Naive thymus-derived CD4-positive, alpha-beta T cell (primary cell): ENCODE measurements at regions not wholly inside any gene's neighbourhood (a gene's known extent, or its start where the extent isn't known, plus 50 kb on each side); places are given as distances from the start of the nearest gene placed in this dataset.

Source experiments
- ATAC-seq: fragments of 150-1000 bp; cut with Tn5 transposase; 2 replicates; pipeline ENCODE4 v1.10.0; 2021; ENCODE audit warnings: mild to moderate bottlenecking, moderate library complexity
- CTCF ChIA-PET: fragments of 350-600 bp; sonication (Branson Sonifier 250); formaldehyde crosslinking; loops from one replicate; lab custom pipeline; 2021; ENCODE audit warnings: antibody characterized with exemption; lab: Charles Lee
- POLR2A ChIA-PET: fragments of 350-600 bp; sonication (Branson Sonifier 250); formaldehyde crosslinking; loops from one replicate; lab custom pipeline; 2021; ENCODE audit warnings: antibody characterized with exemption, inconsistent platforms; lab: Charles Lee
- DNase-seq, 9 donors: peaks; one replicate each; pipeline versions ENCODE4 v3.0.0 to v3.0.0-alpha.2; 2020 to 2022; ENCODE audit warnings: mixed read lengths in 1 of 9
- H3K27ac ChIP-seq: one replicate; pipeline ENCODE4 v1.7.0; 2013; ENCODE audit warnings: mild to moderate bottlenecking, low read depth, low read length, moderate library complexity
- H3K27me3 ChIP-seq, 2 donors: one replicate each; pipeline ENCODE4 v1.7.0; 2013; ENCODE audit warnings: low read length in 2 of 2, mild to moderate bottlenecking in 2 of 2, moderate library complexity in 2 of 2; ENCODE audit not compliant: control insufficient read depth in 2 of 2, insufficient read depth in 2 of 2
- H3K36me3 ChIP-seq, 3 experiments: 1 replicate in 2 of 3; 2 replicates in 1 of 3; pipeline ENCODE4 v1.7.0; 2013; ENCODE audit warnings: low read length in 3 of 3, mild to moderate bottlenecking in 3 of 3, moderate library complexity in 1 of 3; ENCODE audit not compliant: insufficient read depth in 3 of 3, control insufficient read depth in 2 of 3
- H3K4me1 ChIP-seq, 2 donors: one replicate each; pipeline ENCODE4 v1.7.0; 2013; ENCODE audit warnings: low read length in 2 of 2, mild to moderate bottlenecking in 2 of 2, moderate library complexity in 1 of 2; ENCODE audit not compliant: control insufficient read depth in 2 of 2, insufficient read depth in 2 of 2
- H3K4me3 ChIP-seq: 2 replicates; pipeline ENCODE4 v1.7.0; 2013; ENCODE audit warnings: mild to moderate bottlenecking, low read length
- H3K9me3 ChIP-seq, 3 experiments: 1 replicate in 2 of 3; 2 replicates in 1 of 3; pipeline ENCODE4 v1.7.0; 2013; ENCODE audit warnings: low read length in 3 of 3; ENCODE audit not compliant: control insufficient read depth in 2 of 3
- H3K27ac Mint-ChIP-seq, 9 donors: one replicate each; pipeline ENCODE4 v1.8.0; 2020 to 2022; ENCODE audit warnings: mixed read lengths in 9 of 9, mild to moderate bottlenecking in 8 of 9, moderate library complexity in 5 of 9, inconsistent platforms in 2 of 9
- H3K27me3 Mint-ChIP-seq, 5 donors: one replicate each; pipeline ENCODE4 v1.8.0; 2021 to 2022; ENCODE audit warnings: mixed read lengths in 5 of 5, mild to moderate bottlenecking in 1 of 5
- H3K36me3 Mint-ChIP-seq, 5 donors: one replicate each; pipeline ENCODE4 v1.8.0; 2020 to 2022; ENCODE audit warnings: mixed read lengths in 5 of 5, mild to moderate bottlenecking in 3 of 5, inconsistent platforms in 1 of 5
- H3K4me1 Mint-ChIP-seq, 7 donors: one replicate each; pipeline ENCODE4 v1.8.0; 2020 to 2022; ENCODE audit warnings: mixed read lengths in 7 of 7, mild to moderate bottlenecking in 3 of 7, inconsistent platforms in 1 of 7
- H3K4me3 Mint-ChIP-seq, 10 donors: one replicate each; pipeline ENCODE4 v1.8.0; 2020 to 2022; ENCODE audit warnings: mild to moderate bottlenecking in 10 of 10, mixed read lengths in 10 of 10, moderate library complexity in 6 of 10, inconsistent platforms in 2 of 10
- H3K9me3 Mint-ChIP-seq, 11 donors: one replicate each; pipeline ENCODE4 v1.8.0; 2020 to 2022; ENCODE audit warnings: mixed read lengths in 11 of 11, mild to moderate bottlenecking in 4 of 11, inconsistent platforms in 1 of 11, moderate library complexity in 1 of 11
- intact Hi-C, 2 donors: fragments of 100-400 bp; cut with micrococcal nuclease; formaldehyde crosslinking; loops; one replicate each; pipeline ENCODE4 v1.15.1; 2023

DNA sequence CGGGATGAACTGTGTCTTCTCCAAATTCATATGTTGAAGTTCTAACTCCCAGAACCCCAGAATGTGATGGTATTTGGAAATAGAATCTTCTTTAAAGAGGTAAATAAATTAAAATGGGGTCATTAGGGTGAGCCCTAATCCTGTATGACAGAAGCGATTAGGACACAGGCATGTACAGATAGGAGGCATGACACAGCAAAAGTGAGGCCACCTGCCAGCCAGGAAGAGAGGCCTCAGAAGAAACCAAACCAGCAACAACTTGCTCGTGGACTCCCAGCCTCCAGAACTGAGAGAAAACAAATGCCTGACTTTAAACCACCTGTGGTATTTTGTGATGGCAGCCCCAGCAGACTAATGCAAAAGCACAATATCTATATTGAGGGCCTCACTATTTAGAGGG lies 214.3 kb downstream of the NEBL start:
- Mint-ChIP-seq H3K4me3 (no peak overlapping the region), H3K27me3 (no peaks in the 10 kb centered on the region), H3K27ac (no peak overlapping the region), H3K4me1 (no peaks in the 10 kb centered on the region), H3K36me3 (peaks cover 0 to 5% (median 0%) of the 10 kb centered on the region in 5 donors), H3K9me3 (peaks cover 0 to 16% (median 4%) of the 10 kb centered on the region in 11 donors)
- ATAC-seq (peak; percentile 44), DNase-seq (no peak)
- no peaks in the 10 kb centered on the region for H3K9me3 ChIP-seq
- ChIA-PET CTCF (no interaction called here), POLR2A (no interaction called here)
- no peak overlapping the region for H3K27ac ChIP-seq
- H3K4me1 ChIP-seq = no peaks in the 10 kb centered on the region
- intact Hi-C loops = no loop called here
- no peak overlapping the region for H3K4me3 ChIP-seq
- H3K27me3 ChIP-seq = no peaks in the 10 kb centered on the region
- H3K36me3 ChIP-seq = no peaks in the 10 kb centered on the region

DNA sequence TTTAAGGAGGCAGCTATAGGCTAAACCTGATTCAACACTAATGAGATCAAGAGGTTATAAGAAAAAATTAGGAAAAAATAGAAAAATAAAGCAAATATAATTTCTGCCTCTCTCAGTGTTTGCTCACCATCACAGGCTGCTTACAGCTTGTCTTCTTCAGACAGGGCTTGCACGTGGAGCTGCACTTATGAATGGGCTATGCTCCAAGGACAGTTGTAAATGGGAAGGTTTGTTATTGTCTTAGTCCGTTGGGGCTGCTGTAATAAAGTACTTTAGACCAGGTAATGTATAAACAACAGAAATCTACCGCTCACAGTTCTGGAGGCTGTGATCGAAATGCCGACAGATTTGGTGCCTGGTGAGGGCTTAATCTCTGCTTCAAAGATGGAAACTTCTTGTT lies 219.8 kb downstream of the NEBL start:
- Mint-ChIP-seq H3K27ac (no peak overlapping the region), H3K36me3 (no peaks in the 10 kb centered on the region)

DNA sequence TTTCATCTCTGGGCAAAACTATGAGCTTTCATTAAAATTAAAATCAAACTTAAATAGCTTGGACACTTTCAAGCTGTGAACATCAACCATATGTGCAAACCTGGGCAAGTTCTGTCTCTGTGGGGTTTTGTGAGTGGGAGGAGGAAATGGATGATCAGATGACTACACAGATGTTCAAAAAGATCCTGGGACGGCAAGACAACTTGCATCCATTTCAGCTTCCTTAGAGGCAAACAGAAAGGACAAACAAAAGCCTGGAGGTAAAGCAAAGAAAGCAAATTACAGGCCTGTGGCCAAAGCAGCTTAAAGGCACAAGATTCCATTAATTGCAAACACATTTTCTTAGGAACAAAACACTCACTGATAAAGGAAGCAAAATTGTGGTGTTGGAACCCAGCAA lies 222.2 kb downstream of the NEBL start:
- no peaks in the 10 kb centered on the region for H3K27me3 Mint-ChIP-seq
- ATAC-seq = no peak
- no peaks in the 10 kb centered on the region for H3K4me1 Mint-ChIP-seq
- no peak for DNase-seq
- Histone ChIP-seq H3K27me3 (no peaks in the 10 kb centered on the region), H3K36me3 (no peaks in the 10 kb centered on the region), H3K27ac (no peak overlapping the region), H3K4me3 (no peak overlapping the region), H3K4me1 (no peaks in the 10 kb centered on the region), H3K9me3 (no peaks in the 10 kb centered on the region)
- no peaks in the 10 kb centered on the region for H3K36me3 Mint-ChIP-seq
- POLR2A ChIA-PET = no interaction called here
- no peak overlapping the region for H3K27ac Mint-ChIP-seq
- peaks cover 0 to 9% (median 2%) of the 10 kb centered on the region in 11 donors for H3K9me3 Mint-ChIP-seq
- intact Hi-C loops = no loop called here
- H3K4me3 Mint-ChIP-seq = no peak overlapping the region
- CTCF ChIA-PET = no interaction called here

More for the DNA sequence above, 219.8 kb downstream of the NEBL start:
- ATAC-seq = no peak
- Histone ChIP-seq H3K9me3 (no peaks in the 10 kb centered on the region), H3K4me3 (no peak overlapping the region), H3K27ac (no peak overlapping the region), H3K36me3 (no peaks in the 10 kb centered on the region), H3K4me1 (no peaks in the 10 kb centered on the region), H3K27me3 (no peaks in the 10 kb centered on the region)
- no peaks in the 10 kb centered on the region for H3K27me3 Mint-ChIP-seq
- H3K4me3 Mint-ChIP-seq = no peak overlapping the region
- ChIA-PET POLR2A (no interaction called here), CTCF (no interaction called here)
- no peaks in the 10 kb centered on the region for H3K4me1 Mint-ChIP-seq
- no peak for DNase-seq
- H3K9me3 Mint-ChIP-seq = peaks cover 0 to 7% (median 4%) of the 10 kb centered on the region in 11 donors
- intact Hi-C loops = no loop called here

DNA sequence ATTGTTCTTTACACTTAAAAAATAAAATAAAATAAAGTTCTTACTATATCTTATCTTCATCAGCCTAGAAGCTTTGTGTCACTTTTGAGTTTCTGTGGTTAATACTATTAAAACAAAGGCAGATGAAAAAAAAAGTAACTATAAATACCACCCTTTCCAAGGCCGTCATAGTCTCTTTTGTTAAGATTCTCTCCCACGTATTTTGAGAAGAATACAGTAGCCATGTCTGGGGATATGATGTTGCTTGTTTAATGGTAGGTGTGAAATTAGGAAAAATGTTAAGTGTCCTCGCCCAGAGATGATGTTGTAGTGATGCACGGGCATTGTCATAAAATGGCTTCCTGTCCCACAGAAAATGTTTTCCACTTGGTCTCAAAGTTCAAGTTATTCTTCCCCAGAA lies 223.9 kb downstream of the NEBL start:
- H3K27ac Mint-ChIP-seq = no peak overlapping the region
- H3K4me1 Mint-ChIP-seq = no peaks in the 10 kb centered on the region
- no peak overlapping the region for H3K4me3 Mint-ChIP-seq
- no peak for ATAC-seq
- H3K36me3 Mint-ChIP-seq = no peaks in the 10 kb centered on the region
- no peaks in the 10 kb centered on the region for H3K36me3 ChIP-seq
- DNase-seq = no peak
- H3K27me3 Mint-ChIP-seq = no peaks in the 10 kb centered on the region
- intact Hi-C loops = no loop called here
- no peaks in the 10 kb centered on the region for H3K27me3 ChIP-seq
- POLR2A ChIA-PET = no interaction called here
- CTCF ChIA-PET = no interaction called here
- no peaks in the 10 kb centered on the region for H3K9me3 ChIP-seq
- peaks cover 0 to 7% (median 2%) of the 10 kb centered on the region in 11 donors for H3K9me3 Mint-ChIP-seq
- H3K4me3 ChIP-seq = no peak overlapping the region
- H3K27ac ChIP-seq = no peak overlapping the region
- no peaks in the 10 kb centered on the region for H3K4me1 ChIP-seq

DNA sequence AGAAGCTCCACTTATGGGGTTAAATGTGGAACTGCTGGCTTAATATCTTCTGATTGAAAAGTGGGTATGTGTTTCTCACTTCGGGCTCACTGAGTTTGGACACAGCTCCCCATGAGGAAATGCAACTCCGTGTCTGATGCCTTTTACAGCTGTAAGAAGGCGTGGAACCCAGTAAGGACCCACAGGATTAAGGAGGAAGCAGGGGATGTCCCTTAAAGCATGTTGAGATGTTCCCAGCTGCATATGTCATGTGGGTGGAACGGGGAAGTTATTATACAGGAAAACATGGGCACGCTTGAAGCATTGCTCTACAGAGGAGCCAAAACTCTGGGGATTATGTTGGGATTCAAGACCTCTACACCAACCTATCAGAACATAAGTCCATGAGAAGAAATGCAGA lies 224.4 kb downstream of the NEBL start:
- no peaks in the 10 kb centered on the region for H3K27me3 ChIP-seq
- intact Hi-C loops = no loop called here
- no peaks in the 10 kb centered on the region for H3K4me1 Mint-ChIP-seq
- ATAC-seq (no peak), DNase-seq (no peak)
- no peaks in the 10 kb centered on the region for H3K27me3 Mint-ChIP-seq
- H3K4me1 ChIP-seq = no peaks in the 10 kb centered on the region
- no peak overlapping the region for H3K4me3 ChIP-seq
- peaks cover 0 to 10% (median 5%) of the 10 kb centered on the region in 11 donors for H3K9me3 Mint-ChIP-seq
- no peaks in the 10 kb centered on the region for H3K36me3 Mint-ChIP-seq
- no peak overlapping the region for H3K27ac ChIP-seq
- H3K9me3 ChIP-seq = no peaks in the 10 kb centered on the region
- ChIA-PET POLR2A (no interaction called here), CTCF (no interaction called here)
- H3K27ac Mint-ChIP-seq = no peak overlapping the region
- no peaks in the 10 kb centered on the region for H3K36me3 ChIP-seq
- H3K4me3 Mint-ChIP-seq = no peak overlapping the region

DNA sequence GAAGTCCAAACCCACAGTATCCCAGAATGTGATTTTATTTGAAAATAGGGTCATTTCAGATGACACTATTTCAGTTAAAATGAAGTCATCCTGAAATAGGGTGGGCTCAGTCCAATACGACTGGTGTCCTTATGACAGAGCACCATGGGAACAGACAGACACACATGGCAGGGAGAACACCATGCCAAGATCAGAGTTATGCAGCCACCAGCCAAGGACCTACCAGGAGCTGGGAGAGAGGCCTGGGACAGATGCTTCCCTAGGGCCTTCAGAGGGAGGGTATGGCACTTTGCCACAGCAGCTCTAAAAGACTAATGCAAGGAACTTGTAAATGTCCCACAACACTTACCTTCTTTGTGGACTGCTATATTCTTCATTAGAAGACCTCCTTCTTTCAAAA lies 226.5 kb downstream of the NEBL start:
- Mint-ChIP-seq H3K9me3 (peaks cover 0 to 12% (median 5%) of the 10 kb centered on the region in 11 donors), H3K4me1 (no peaks in the 10 kb centered on the region), H3K36me3 (no peaks in the 10 kb centered on the region), H3K4me3 (no peak overlapping the region), H3K27me3 (no peaks in the 10 kb centered on the region), H3K27ac (no peak overlapping the region)
- intact Hi-C loops = no loop called here
- Histone ChIP-seq H3K27me3 (no peaks in the 10 kb centered on the region), H3K36me3 (no peaks in the 10 kb centered on the region), H3K9me3 (no peaks in the 10 kb centered on the region), H3K4me3 (no peak overlapping the region), H3K27ac (no peak overlapping the region), H3K4me1 (no peaks in the 10 kb centered on the region)
- POLR2A ChIA-PET = no interaction called here
- no peak for ATAC-seq
- CTCF ChIA-PET = no interaction called here
- DNase-seq = no peak

DNA sequence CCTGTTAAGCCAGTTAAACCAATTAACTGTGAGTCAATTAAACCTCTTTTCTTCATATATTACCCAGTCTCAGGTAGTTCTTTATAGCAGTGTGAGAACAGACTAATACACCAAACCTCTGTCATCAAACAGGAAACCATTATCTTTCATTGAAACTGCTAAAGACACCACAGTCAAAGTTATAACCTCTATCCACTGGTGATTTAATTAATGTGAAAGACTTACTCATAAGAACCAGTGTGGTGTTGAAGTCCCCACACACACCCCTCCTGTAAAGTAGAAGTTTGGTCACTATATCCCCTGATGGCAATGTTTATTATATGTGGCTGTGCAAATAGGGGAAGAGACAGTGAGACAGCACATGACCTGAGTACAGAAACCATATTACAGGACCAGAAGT lies 228.1 kb downstream of the NEBL start:
- Histone ChIP-seq H3K36me3 (no peaks in the 10 kb centered on the region), H3K9me3 (no peaks in the 10 kb centered on the region), H3K4me3 (no peak overlapping the region), H3K27ac (no peak overlapping the region), H3K4me1 (no peaks in the 10 kb centered on the region), H3K27me3 (no peaks in the 10 kb centered on the region)
- H3K4me3 Mint-ChIP-seq = no peak overlapping the region
- peaks cover 0 to 23% (median 3%) of the 10 kb centered on the region in 11 donors for H3K9me3 Mint-ChIP-seq
- intact Hi-C loops = no loop called here
- no peaks in the 10 kb centered on the region for H3K36me3 Mint-ChIP-seq
- H3K27me3 Mint-ChIP-seq = no peaks in the 10 kb centered on the region
- no peaks in the 10 kb centered on the region for H3K4me1 Mint-ChIP-seq
- ATAC-seq = no peak
- POLR2A ChIA-PET = no interaction called here
- CTCF ChIA-PET = no interaction called here
- DNase-seq = no peak
- H3K27ac Mint-ChIP-seq = no peak overlapping the region
